SK-N-SH (cell line): ENCODE measurements at regions not wholly inside any gene's neighbourhood (a gene's known extent, or its start where the extent isn't known, plus 50 kb on each side); places are given as distances from the start of the nearest gene placed in this dataset.

Experiments used
- EP300 ChIP-seq, 2 experiments: IDR thresholded peaks; 2 replicates each; pipeline versions ENCODE4 v1.4.0 to v1.6.1; 2012; ENCODE audit warnings: borderline replicate concordance in 1 of 2, low read depth in 1 of 2, low read length in 1 of 2
- EZH2phosphoT487 ChIP-seq: fragments of 200-600 bp; sonication (generic); IDR thresholded peaks from 2 replicates; pipeline ENCODE4 v1.6.1; 2017; ENCODE audit warnings: low read depth, mixed run types, mild to moderate bottlenecking, antibody characterized with exemption, moderate library complexity, borderline replicate concordance
- FOSL2 ChIP-seq: IDR thresholded peaks from 2 replicates; pipeline ENCODE4 v1.4.0; 2012; ENCODE audit warnings: low read depth, mild to moderate bottlenecking, moderate library complexity, borderline replicate concordance
- GATA2 ChIP-seq: sonication (generic); formaldehyde crosslinking; IDR thresholded peaks from 2 replicates; pipeline ENCODE4 v1.5.0; 2020; ENCODE audit warnings: mild to moderate bottlenecking, missing genetic modification reagents
- JUND ChIP-seq: IDR thresholded peaks from 2 replicates; pipeline ENCODE4 v1.4.0; 2012
- NFIC ChIP-seq: IDR thresholded peaks from 2 replicates; pipeline ENCODE4 v1.4.0; 2012; ENCODE audit warnings: borderline replicate concordance
- POLR2AphosphoS5 ChIP-seq: IDR thresholded peaks from 2 replicates; pipeline ENCODE4 v1.6.1; 2012; ENCODE audit warnings: low read depth, low read length
- RAD21 ChIP-seq: IDR thresholded peaks from 2 replicates; pipeline ENCODE4 v1.6.1; 2012; ENCODE audit warnings: mild to moderate bottlenecking, low read length
- TAF1 ChIP-seq: IDR thresholded peaks from 2 replicates; pipeline ENCODE4 v1.6.1; 2012; ENCODE audit warnings: low read depth, mild to moderate bottlenecking, low read length, moderate library complexity, borderline replicate concordance
- TF ChIP-seq, protein P1 (sequence below): fragments of 200-600 bp; sonication (generic); IDR thresholded peaks from 2 replicates; pipeline ENCODE4 v1.6.1; 2017; ENCODE audit warnings: antibody characterized with exemption, mild to moderate bottlenecking, moderate library complexity
- TF ChIP-seq, protein P2 (sequence below): IDR thresholded peaks from 2 replicates; pipeline ENCODE4 v1.6.1; 2012; ENCODE audit warnings: mild to moderate bottlenecking, low read depth, low read length, moderate library complexity

DNA sequence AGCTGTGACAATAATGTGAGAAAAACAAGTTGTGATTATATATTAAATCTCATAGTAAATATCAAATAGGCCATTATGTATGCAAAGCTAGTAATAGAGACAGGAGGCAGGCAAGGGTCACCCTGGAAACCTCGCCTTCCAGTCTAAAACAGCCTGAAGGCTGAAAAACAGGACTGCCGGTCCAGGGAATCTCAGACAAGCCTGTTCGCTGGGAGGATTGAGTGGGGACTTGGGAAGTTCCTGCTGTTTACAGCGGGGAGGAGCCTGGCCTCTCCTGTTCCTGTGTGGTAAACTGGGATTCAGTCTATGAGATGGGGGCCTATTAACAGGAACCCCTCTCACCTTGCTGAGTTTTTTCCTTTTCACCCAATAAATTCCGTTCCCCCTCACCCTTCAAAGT, 2317.3 kb downstream of the PCDH7 start:
- TF ChIP-seq, protein P1, sequence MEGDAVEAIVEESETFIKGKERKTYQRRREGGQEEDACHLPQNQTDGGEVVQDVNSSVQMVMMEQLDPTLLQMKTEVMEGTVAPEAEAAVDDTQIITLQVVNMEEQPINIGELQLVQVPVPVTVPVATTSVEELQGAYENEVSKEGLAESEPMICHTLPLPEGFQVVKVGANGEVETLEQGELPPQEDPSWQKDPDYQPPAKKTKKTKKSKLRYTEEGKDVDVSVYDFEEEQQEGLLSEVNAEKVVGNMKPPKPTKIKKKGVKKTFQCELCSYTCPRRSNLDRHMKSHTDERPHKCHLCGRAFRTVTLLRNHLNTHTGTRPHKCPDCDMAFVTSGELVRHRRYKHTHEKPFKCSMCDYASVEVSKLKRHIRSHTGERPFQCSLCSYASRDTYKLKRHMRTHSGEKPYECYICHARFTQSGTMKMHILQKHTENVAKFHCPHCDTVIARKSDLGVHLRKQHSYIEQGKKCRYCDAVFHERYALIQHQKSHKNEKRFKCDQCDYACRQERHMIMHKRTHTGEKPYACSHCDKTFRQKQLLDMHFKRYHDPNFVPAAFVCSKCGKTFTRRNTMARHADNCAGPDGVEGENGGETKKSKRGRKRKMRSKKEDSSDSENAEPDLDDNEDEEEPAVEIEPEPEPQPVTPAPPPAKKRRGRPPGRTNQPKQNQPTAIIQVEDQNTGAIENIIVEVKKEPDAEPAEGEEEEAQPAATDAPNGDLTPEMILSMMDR: no peak
- no peak for TF ChIP-seq GATA2
- no peak for TF ChIP-seq EP300 (IDR thresholded peaks at IDR 0.05; ENCODE audit: borderline replicate concordance in 1 of 2, low read depth in 1 of 2, low read length in 1 of 2)
- no peak for TF ChIP-seq EZH2phosphoT487
- no peak for TF ChIP-seq NFIC
- no peak for TF ChIP-seq POLR2AphosphoS5
- TF ChIP-seq FOSL2: no peak
- TF ChIP-seq JUND: no peak
- no peak for TF ChIP-seq TAF1
- TF ChIP-seq, protein P2, sequence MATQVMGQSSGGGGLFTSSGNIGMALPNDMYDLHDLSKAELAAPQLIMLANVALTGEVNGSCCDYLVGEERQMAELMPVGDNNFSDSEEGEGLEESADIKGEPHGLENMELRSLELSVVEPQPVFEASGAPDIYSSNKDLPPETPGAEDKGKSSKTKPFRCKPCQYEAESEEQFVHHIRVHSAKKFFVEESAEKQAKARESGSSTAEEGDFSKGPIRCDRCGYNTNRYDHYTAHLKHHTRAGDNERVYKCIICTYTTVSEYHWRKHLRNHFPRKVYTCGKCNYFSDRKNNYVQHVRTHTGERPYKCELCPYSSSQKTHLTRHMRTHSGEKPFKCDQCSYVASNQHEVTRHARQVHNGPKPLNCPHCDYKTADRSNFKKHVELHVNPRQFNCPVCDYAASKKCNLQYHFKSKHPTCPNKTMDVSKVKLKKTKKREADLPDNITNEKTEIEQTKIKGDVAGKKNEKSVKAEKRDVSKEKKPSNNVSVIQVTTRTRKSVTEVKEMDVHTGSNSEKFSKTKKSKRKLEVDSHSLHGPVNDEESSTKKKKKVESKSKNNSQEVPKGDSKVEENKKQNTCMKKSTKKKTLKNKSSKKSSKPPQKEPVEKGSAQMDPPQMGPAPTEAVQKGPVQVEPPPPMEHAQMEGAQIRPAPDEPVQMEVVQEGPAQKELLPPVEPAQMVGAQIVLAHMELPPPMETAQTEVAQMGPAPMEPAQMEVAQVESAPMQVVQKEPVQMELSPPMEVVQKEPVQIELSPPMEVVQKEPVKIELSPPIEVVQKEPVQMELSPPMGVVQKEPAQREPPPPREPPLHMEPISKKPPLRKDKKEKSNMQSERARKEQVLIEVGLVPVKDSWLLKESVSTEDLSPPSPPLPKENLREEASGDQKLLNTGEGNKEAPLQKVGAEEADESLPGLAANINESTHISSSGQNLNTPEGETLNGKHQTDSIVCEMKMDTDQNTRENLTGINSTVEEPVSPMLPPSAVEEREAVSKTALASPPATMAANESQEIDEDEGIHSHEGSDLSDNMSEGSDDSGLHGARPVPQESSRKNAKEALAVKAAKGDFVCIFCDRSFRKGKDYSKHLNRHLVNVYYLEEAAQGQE: no peak
- TF ChIP-seq RAD21: no peak
